Vagina (tissue), 2 donors: ENCODE measurements at regions not wholly inside any gene's neighbourhood (a gene's known extent, or its start where the extent isn't known, plus 50 kb on each side); places are given as distances from the start of the nearest gene placed in this dataset.
"Not testable (repeated sequence)": the region's sequence is repeated elsewhere in the genome, so short reads cannot be mapped to it uniquely, and the experiment has no call there.

Experiments used
- POLR2A ChIP-seq, 2 donors: fragments of 450-650 bp; IDR thresholded peaks; one replicate each; pipeline ENCODE4 v1.6.1; 2017; ENCODE audit warnings: antibody characterized with exemption in 2 of 2, mild to moderate bottlenecking in 2 of 2, moderate library complexity in 2 of 2
- TF ChIP-seq, protein P1 (sequence below), 3 experiments: fragments of 450-650 bp in 2 of 3; fragments of 200-600 bp in 1 of 3; sonication (generic) in 1 of 3; IDR thresholded peaks; one replicate each; pipeline ENCODE4 v1.5.1; 2017 to 2019; ENCODE audit warnings: antibody characterized with exemption in 3 of 3, mild to moderate bottlenecking in 2 of 3, moderate library complexity in 2 of 3

- TF ChIP-seq, protein P1, sequence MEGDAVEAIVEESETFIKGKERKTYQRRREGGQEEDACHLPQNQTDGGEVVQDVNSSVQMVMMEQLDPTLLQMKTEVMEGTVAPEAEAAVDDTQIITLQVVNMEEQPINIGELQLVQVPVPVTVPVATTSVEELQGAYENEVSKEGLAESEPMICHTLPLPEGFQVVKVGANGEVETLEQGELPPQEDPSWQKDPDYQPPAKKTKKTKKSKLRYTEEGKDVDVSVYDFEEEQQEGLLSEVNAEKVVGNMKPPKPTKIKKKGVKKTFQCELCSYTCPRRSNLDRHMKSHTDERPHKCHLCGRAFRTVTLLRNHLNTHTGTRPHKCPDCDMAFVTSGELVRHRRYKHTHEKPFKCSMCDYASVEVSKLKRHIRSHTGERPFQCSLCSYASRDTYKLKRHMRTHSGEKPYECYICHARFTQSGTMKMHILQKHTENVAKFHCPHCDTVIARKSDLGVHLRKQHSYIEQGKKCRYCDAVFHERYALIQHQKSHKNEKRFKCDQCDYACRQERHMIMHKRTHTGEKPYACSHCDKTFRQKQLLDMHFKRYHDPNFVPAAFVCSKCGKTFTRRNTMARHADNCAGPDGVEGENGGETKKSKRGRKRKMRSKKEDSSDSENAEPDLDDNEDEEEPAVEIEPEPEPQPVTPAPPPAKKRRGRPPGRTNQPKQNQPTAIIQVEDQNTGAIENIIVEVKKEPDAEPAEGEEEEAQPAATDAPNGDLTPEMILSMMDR (IDR thresholded peaks at IDR 0.05): not testable (repeated sequence)
- not testable (repeated sequence) for TF ChIP-seq POLR2A (IDR thresholded peaks at IDR 0.05)
These were observed 103.6 kb upstream of the UST start for GRCh38 chr6:148643208-148643607.
